ENCODE measurements at regions not wholly inside any gene's neighbourhood (a gene's known extent, or its start where the extent isn't known, plus 50 kb on each side); places are given as distances from the start of the nearest gene placed in this dataset.

DNA sequence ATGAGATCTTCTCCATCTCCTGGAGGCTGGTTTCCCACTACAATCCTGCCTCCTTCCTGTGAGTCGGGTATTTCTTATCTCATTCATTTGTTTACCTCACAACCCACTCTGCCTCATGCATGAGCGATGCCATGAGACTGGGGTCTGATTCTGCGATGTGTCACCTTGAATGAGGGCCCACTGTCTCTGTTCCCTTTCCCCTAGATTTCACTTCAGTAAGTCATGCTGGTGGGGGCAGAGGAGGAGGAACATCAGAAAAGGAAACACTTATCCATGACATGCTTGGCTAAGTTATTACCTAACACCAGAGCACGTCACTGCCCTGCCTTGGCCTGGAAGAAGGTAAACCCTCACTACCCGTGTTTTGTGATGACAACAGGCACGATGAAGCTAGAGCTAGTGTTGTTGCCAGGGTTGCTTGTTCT is 337.4 kb upstream of the PRDM1 start:
- Histone ChIP-seq H2AFZ (ENCODE audit: insufficient read depth, low read depth, low read length, poor library complexity, severe bottlenecking) (no peak overlapping the region), H3K27me3 (ENCODE audit: control insufficient read depth in 2 of 2, insufficient read depth in 2 of 2, low read length in 2 of 2) (no peaks in the 10 kb centered on the region), H3K27ac (ENCODE audit: low read depth in 1 of 2, low read length in 2 of 2) (peak overlapping the region in 1 of 2 donors; percentile 64), H3K36me3 (replicated peaks in 1 of 2; ENCODE audit: control insufficient read depth in 1 of 2, insufficient read depth in 2 of 2, low read length in 2 of 2) (no peaks in the 10 kb centered on the region), H3K9me3 (replicated peaks in 1 of 2; ENCODE audit: control insufficient read depth in 1 of 2, insufficient read depth in 1 of 2, low read length in 2 of 2) (no peaks in the 10 kb centered on the region), H4K20me1 (ENCODE audit: insufficient read depth, low read length) (no peaks in the 10 kb centered on the region), H3K4me1 (ENCODE audit: control insufficient read depth in 1 of 2, insufficient read depth in 2 of 2, low read length in 2 of 2) (peaks cover 20 to 24% of the 10 kb centered on the region in 2 donors), H3K79me2 (ENCODE audit: insufficient read depth, low read length) (no peaks in the 10 kb centered on the region), H3K4me2 (replicated peaks; ENCODE audit: extremely low read depth, low read length, poor library complexity, severe bottlenecking) (no peak overlapping the region), H3K4me3 (replicated peaks in 1 of 3; ENCODE audit: low read depth in 2 of 3, low read length in 3 of 3) (no peak overlapping the region), H3K9ac (ENCODE audit: insufficient read depth, low read length, poor library complexity, severe bottlenecking) (no peak overlapping the region)
- intact Hi-C loops (cut with micrococcal nuclease), result no loop called here
- H3K27me3 Mint-ChIP-seq (ENCODE audit: low read depth in 3 of 3), result peaks cover 0 to 3% (median 0%) of the 10 kb centered on the region in 3 donors
- H3K27ac Mint-ChIP-seq, result peak overlapping the region; percentile 73 to 97 (median 94)
- H3K36me3 Mint-ChIP-seq, result no peaks in the 10 kb centered on the region
- H3K9me3 Mint-ChIP-seq, result peaks cover 0 to 4% (median 0%) of the 10 kb centered on the region in 7 donors
- DNase-seq, result peak; percentile 81 to 96 (median 88)
- no peak overlapping the region for H3K4me3 Mint-ChIP-seq
- H3K4me1 Mint-ChIP-seq, result peaks cover 29% of the 10 kb centered on the region
- WGBS (ENCODE audit: insufficient coverage), result 40% methylated on average over 2 of the region's 6 CpGs
- TF ChIP-seq, protein P1, sequence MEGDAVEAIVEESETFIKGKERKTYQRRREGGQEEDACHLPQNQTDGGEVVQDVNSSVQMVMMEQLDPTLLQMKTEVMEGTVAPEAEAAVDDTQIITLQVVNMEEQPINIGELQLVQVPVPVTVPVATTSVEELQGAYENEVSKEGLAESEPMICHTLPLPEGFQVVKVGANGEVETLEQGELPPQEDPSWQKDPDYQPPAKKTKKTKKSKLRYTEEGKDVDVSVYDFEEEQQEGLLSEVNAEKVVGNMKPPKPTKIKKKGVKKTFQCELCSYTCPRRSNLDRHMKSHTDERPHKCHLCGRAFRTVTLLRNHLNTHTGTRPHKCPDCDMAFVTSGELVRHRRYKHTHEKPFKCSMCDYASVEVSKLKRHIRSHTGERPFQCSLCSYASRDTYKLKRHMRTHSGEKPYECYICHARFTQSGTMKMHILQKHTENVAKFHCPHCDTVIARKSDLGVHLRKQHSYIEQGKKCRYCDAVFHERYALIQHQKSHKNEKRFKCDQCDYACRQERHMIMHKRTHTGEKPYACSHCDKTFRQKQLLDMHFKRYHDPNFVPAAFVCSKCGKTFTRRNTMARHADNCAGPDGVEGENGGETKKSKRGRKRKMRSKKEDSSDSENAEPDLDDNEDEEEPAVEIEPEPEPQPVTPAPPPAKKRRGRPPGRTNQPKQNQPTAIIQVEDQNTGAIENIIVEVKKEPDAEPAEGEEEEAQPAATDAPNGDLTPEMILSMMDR (IDR thresholded peaks at IDR 0.05), result no peak

DNA sequence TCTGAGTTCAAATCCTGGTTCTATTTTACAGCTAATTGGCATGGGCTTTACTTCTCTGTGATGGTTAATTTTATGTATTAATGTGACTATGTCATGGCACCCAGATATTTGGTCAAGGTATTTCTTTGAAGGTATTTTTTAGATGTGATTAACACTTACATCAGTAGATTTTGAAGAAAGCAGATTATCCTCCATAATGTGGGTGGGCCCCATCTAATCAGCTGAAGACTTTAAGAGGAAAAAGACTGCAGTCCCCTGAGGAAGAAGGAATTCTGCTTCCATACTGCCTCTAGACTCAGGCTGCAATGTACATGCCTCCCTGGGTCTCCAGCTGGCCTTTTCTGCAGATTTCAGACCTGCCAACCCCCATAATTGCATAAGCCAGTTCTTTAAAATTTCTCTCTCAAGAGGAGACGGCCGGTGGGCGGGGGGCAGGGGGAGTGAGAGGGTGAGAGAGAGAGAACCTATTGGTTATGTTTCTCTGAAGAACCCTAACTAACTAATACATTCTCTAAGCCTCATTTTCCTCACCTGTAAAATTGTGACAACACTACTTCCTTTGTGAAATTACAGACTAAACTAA is 338.2 kb upstream of the PRDM1 start:
- TF ChIP-seq, protein P1 (IDR thresholded peaks at IDR 0.05), result no peak

More for the DNA sequence above, 338.2 kb upstream of the PRDM1 start:
- Mint-ChIP-seq H3K4me1 (peaks cover 29% of the 10 kb centered on the region), H3K27me3 (ENCODE audit: low read depth in 3 of 3) (peaks cover 0 to 2% (median 0%) of the 10 kb centered on the region in 3 donors), H3K36me3 (no peaks in the 10 kb centered on the region), H3K27ac (peak overlapping the region; percentile 3 to 97 (median 84)), H3K4me3 (no peak overlapping the region), H3K9me3 (peaks cover 0 to 4% (median 0%) of the 10 kb centered on the region in 7 donors)
- intact Hi-C loops (cut with micrococcal nuclease), result no loop called here
- no peak overlapping the region for H2AFZ ChIP-seq (ENCODE audit: insufficient read depth, low read depth, low read length, poor library complexity, severe bottlenecking)
- no peak overlapping the region for H3K9ac ChIP-seq (ENCODE audit: insufficient read depth, low read length, poor library complexity, severe bottlenecking)
- H3K27me3 ChIP-seq (ENCODE audit: control insufficient read depth in 2 of 2, insufficient read depth in 2 of 2, low read length in 2 of 2), result no peaks in the 10 kb centered on the region
- no CpG with 5 or more reads among the region's 3 CpGs for WGBS (ENCODE audit: insufficient coverage)
- H3K4me2 ChIP-seq (replicated peaks; ENCODE audit: extremely low read depth, low read length, poor library complexity, severe bottlenecking), result no peak overlapping the region
- H3K27ac ChIP-seq (ENCODE audit: low read depth in 1 of 2, low read length in 2 of 2), result no peak overlapping the region
- peaks cover 20 to 24% of the 10 kb centered on the region in 2 donors for H3K4me1 ChIP-seq (ENCODE audit: control insufficient read depth in 1 of 2, insufficient read depth in 2 of 2, low read length in 2 of 2)
- H3K36me3 ChIP-seq (replicated peaks in 1 of 2; ENCODE audit: control insufficient read depth in 1 of 2, insufficient read depth in 2 of 2, low read length in 2 of 2), result no peaks in the 10 kb centered on the region
- no peak for DNase-seq
- no peak overlapping the region for H3K4me3 ChIP-seq (replicated peaks in 1 of 3; ENCODE audit: low read depth in 2 of 3, low read length in 3 of 3)
- H3K79me2 ChIP-seq (ENCODE audit: insufficient read depth, low read length), result no peaks in the 10 kb centered on the region
- no peaks in the 10 kb centered on the region for H3K9me3 ChIP-seq (replicated peaks in 1 of 2; ENCODE audit: control insufficient read depth in 1 of 2, insufficient read depth in 1 of 2, low read length in 2 of 2)
- H4K20me1 ChIP-seq (ENCODE audit: insufficient read depth, low read length), result no peaks in the 10 kb centered on the region
